ENCODE measurements at regions not wholly inside any gene's neighbourhood (a gene's known extent, or its start where the extent isn't known, plus 50 kb on each side); places are given as distances from the start of the nearest gene placed in this dataset.

GRCh38 chr19:30691819-30692166 is 319.6 kb downstream of the ZNF536 start:
- H4K8ac ChIP-seq (ENCODE audit: extremely low read depth, insufficient read depth, low read length) = no peak overlapping the region; the same call in 1 of the 2 replicates
- H4K5ac ChIP-seq (ENCODE audit: insufficient read length, low read depth, low read length) = no peak overlapping the region
- H4K20me1 ChIP-seq (replicated peaks in 1 of 2; ENCODE audit: control insufficient read depth in 1 of 2, insufficient read depth in 2 of 2, low read length in 2 of 2) = no peaks in the 10 kb centered on the region
- no peak for FAIRE-seq
- H2AK5ac ChIP-seq (ENCODE audit: low read depth, low read length) = no peak overlapping the region
- no peak overlapping the region for H2BK120ac ChIP-seq (replicated peaks; ENCODE audit: low read depth, low read length)
- POLR2A ChIA-PET (ENCODE audit: partially characterized antibody) = no interaction called here
- H3K18ac ChIP-seq (ENCODE audit: extremely low read depth, low read length) = no peak overlapping the region
- no peak overlapping the region for H3K56ac ChIP-seq (replicated peaks; ENCODE audit: insufficient read length, low read depth, low read length)
- H3K4me3 ChIP-seq (ENCODE audit: extremely low read depth in 1 of 4, insufficient read depth in 2 of 4, low read depth in 3 of 4, low read length in 4 of 4) = no peak overlapping the region
- H3K79me1 ChIP-seq (ENCODE audit: low read depth, low read length) = 0 out of 2 replicates have a peak, but pooled peaks cover 2% of the 10 kb centered on the region
- no peak for DNase-seq (ENCODE audit: low read depth in 1 of 2, low spot score in 2 of 2)
- no peak overlapping the region; a peak in 1 of 4 replicates for H3K4me2 ChIP-seq (ENCODE audit: insufficient read depth in 1 of 2, low read depth in 2 of 2, low read length in 2 of 2)
- H3K23ac ChIP-seq (ENCODE audit: insufficient read length) = no peak overlapping the region
- TF ChIP-seq TBP (IDR thresholded peaks at IDR 0.05; ENCODE audit: low read depth, low read length) (no peak), EP300 (IDR thresholded peaks at IDR 0.05; ENCODE audit: borderline replicate concordance in 1 of 2, low read depth in 2 of 2, low read length in 2 of 2) (no peak)
- no peak overlapping the region for H4K91ac ChIP-seq (replicated peaks; ENCODE audit: insufficient read length, low read length)
- H3K14ac ChIP-seq (ENCODE audit: insufficient read length) = no peak overlapping the region
- H2AFZ ChIP-seq (ENCODE audit: low read length) = no peak overlapping the region
- H3K4me1 ChIP-seq (replicated peaks in 1 of 4; ENCODE audit: control insufficient read depth in 3 of 4, insufficient read depth in 4 of 4, low read length in 3 of 4) = peaks cover 0 to 8% (median 7%) of the 10 kb centered on the region in 4 experiments; a peak in 4 of 7 replicates
- no peak overlapping the region for H2BK20ac ChIP-seq (ENCODE audit: low read length)
- H3K27ac ChIP-seq (ENCODE audit: low read depth, low read length) = no peak overlapping the region
- H2BK5ac ChIP-seq (ENCODE audit: low read depth, low read length) = no peak overlapping the region
- no peaks in the 10 kb centered on the region for H3K36me3 ChIP-seq (ENCODE audit: control insufficient read depth in 2 of 4, insufficient read depth in 4 of 4, low read length in 3 of 4)
- H3K4ac ChIP-seq (replicated peaks; ENCODE audit: insufficient read length, low read depth, low read length) = no peak overlapping the region
- H3K23me2 ChIP-seq (ENCODE audit: low read depth, low read length) = no peaks in the 10 kb centered on the region
- H3K9ac ChIP-seq (replicated peaks in 1 of 4; ENCODE audit: extremely low read depth in 1 of 4, low read depth in 3 of 4, low read length in 3 of 4) = no peak overlapping the region
- CTCF ChIA-PET (ENCODE audit: partially characterized antibody) = no interaction called here
- H2BK15ac ChIP-seq (ENCODE audit: low read length) = no peak overlapping the region
- no peaks in the 10 kb centered on the region for H3K79me2 ChIP-seq (ENCODE audit: control insufficient read depth in 1 of 2, insufficient read depth in 2 of 2, low read length in 2 of 2)
- no peak overlapping the region for H2BK12ac ChIP-seq (ENCODE audit: low read depth, low read length)
- WGBS, 2 experiments (ENCODE audit: extremely low coverage in 1 of 2, insufficient coverage in 1 of 2, insufficient read length in 1 of 2, insufficient replicate concordance in 2 of 2, low coverage in 1 of 2, low lambda C conversion rate in 2 of 2, missing lambda C conversion rate in 1 of 2) = 68% methylated on average over 10 of the region's 10 CpGs; no CpG with 5 or more reads in 1 of the 2 experiments
- no peaks in the 10 kb centered on the region for H3K27me3 ChIP-seq (replicated peaks in 1 of 4; ENCODE audit: control insufficient read depth in 3 of 4, extremely low read depth in 1 of 4, insufficient read depth in 3 of 4, low read length in 3 of 4)
- no peaks in the 10 kb centered on the region for H3K9me3 ChIP-seq (ENCODE audit: insufficient read depth in 2 of 2, low read depth in 1 of 2, low read length in 1 of 2)
